OCI-LY3 (cell line): ENCODE measurements at regions not wholly inside any gene's neighbourhood (a gene's known extent, or its start where the extent isn't known, plus 50 kb on each side); places are given as distances from the start of the nearest gene placed in this dataset.

Source experiments
- H2AFZ ChIP-seq: fragments of 200-600, 300-600 bp; shearing (Covaris generic); 2 replicates; pipeline ENCODE4 v1.6.0; 2014; ENCODE audit warnings: antibody characterized with exemption, low read depth, low read length
- H3K27ac ChIP-seq: fragments of 200-600, 300-600 bp; sonication (generic); 2 replicates; pipeline ENCODE4 v1.5.1; 2014; ENCODE audit warnings: mild to moderate bottlenecking, low read length, moderate library complexity, mixed read lengths
- H3K27me3 ChIP-seq: fragments of 200-600, 300-600 bp; sonication (generic); 2 replicates; pipeline ENCODE4 v1.6.1; 2014; ENCODE audit warnings: low read depth, low read length, mixed read lengths
- H3K36me3 ChIP-seq: fragments of 200-600, 300-600 bp; sonication (generic); replicated peaks from 2 replicates; pipeline ENCODE3; 2014; ENCODE audit warnings: low read depth, low read length, mixed read lengths
- H3K4me1 ChIP-seq: fragments of 300-600, 200-600 bp; sonication (generic); 2 replicates; pipeline ENCODE4 v1.6.1; 2014; ENCODE audit warnings: low read length, mixed read lengths
- H3K4me2 ChIP-seq: fragments of 200-600, 300-600 bp; sonication (generic); 2 replicates; pipeline ENCODE4 v1.6.1; 2014; ENCODE audit warnings: low read length, mixed read lengths
- H3K4me3 ChIP-seq: fragments of 300-600, 200-600 bp; sonication (generic); 2 replicates; pipeline ENCODE4 v1.5.1; 2014; ENCODE audit warnings: antibody characterized with exemption, mild to moderate bottlenecking, low read length, moderate library complexity
- H3K79me2 ChIP-seq: fragments of 300-600, 200-600 bp; shearing (Covaris generic); 2 replicates; pipeline ENCODE4 v1.6.1; 2014; ENCODE audit warnings: mild to moderate bottlenecking, low read length, mixed read lengths
- H3K9ac ChIP-seq: fragments of 300-600, 200-600 bp; shearing (Covaris generic); 2 replicates; pipeline ENCODE4 v1.6.0; 2014; ENCODE audit warnings: mild to moderate bottlenecking, low read length, moderate library complexity
- H3K9me3 ChIP-seq: fragments of 200-600, 300-600 bp; shearing (Covaris generic); 2 replicates; pipeline ENCODE4 v1.6.1; 2014; ENCODE audit warnings: low read length, mixed read lengths; ENCODE audit not compliant: insufficient read depth
- H4K20me1 ChIP-seq: fragments of 200-600, 300-600 bp; sonication (generic); 2 replicates; pipeline ENCODE4 v1.6.1; 2016; ENCODE audit warnings: low read length, mixed read lengths; ENCODE audit not compliant: insufficient read depth
- CTCF ChIP-seq: fragments of 200-600, 300-600 bp; sonication (generic); IDR thresholded peaks from 2 replicates; pipeline ENCODE4 v1.5.1; 2014; ENCODE audit warnings: antibody characterized with exemption, low read length, low read depth
- EZH2phosphoT487 ChIP-seq: fragments of 200-600 bp; shearing (Covaris generic); IDR thresholded peaks from 2 replicates; pipeline ENCODE4 v1.6.1; 2018; ENCODE audit warnings: antibody characterized with exemption, mixed run types, low read depth

DNA sequence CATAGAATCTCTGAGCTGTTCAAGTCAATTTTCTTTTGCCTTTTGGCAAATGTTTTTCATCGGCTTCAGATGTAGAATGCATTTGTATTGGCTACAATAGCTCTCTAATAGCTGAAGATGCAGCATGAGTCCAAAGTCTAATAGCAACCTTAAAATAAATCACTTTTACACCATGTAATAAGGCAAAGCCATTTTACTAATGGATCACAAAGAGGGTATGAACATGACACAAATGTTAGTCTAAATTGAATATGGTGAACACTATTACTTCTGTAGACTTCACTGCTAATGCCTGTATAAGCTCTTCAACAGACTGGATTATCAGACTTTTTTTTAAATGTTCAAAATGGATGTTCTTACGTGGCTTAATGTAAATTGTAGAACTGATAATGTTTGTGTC is 645.3 kb downstream of the TLL1 start:
- Histone ChIP-seq H3K27ac (no peak overlapping the region), H4K20me1 (no peaks in the 10 kb centered on the region), H3K79me2 (no peaks in the 10 kb centered on the region), H3K27me3 (no peaks in the 10 kb centered on the region), H3K4me2 (no peak overlapping the region), H2AFZ (no peak overlapping the region), H3K9me3 (no peaks in the 10 kb centered on the region), H3K9ac (no peak overlapping the region), H3K4me1 (no peaks in the 10 kb centered on the region), H3K4me3 (no peak overlapping the region), H3K36me3 (no peaks in the 10 kb centered on the region)
- no peak for TF ChIP-seq CTCF
- TF ChIP-seq EZH2phosphoT487 = no peak

GRCh38 chr4:166518776-166519175 is 645.7 kb downstream of the TLL1 start:
- TF ChIP-seq EZH2phosphoT487 (no peak), CTCF (no peak)
- H3K27ac ChIP-seq = no peak overlapping the region
- H3K79me2 ChIP-seq = no peaks in the 10 kb centered on the region
- no peak overlapping the region for H3K9ac ChIP-seq
- H3K4me2 ChIP-seq = no peak overlapping the region
- H4K20me1 ChIP-seq = no peaks in the 10 kb centered on the region
- no peak overlapping the region for H3K4me3 ChIP-seq
- H2AFZ ChIP-seq = no peak overlapping the region
- H3K27me3 ChIP-seq = no peaks in the 10 kb centered on the region
- no peaks in the 10 kb centered on the region for H3K4me1 ChIP-seq
- no peaks in the 10 kb centered on the region for H3K36me3 ChIP-seq
- H3K9me3 ChIP-seq = no peaks in the 10 kb centered on the region

DNA sequence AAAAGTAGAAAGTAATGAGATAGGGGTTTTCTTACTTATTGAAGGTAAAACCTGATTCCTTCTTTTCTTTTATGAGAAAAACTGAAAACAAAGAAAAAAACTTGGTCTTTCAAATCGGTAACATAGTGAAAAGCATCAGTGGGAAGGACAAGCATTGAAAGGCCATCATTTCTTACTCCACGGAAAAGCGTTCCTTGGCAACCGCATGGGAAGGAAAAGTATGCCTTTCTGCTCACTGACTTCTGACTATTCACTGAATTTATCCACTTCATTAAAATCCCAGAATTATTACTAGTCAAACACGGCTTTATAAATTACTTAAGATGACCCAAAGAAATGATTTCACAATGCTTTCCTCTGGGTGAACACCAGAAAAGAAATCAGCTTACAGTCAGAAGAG is 646.7 kb downstream of the TLL1 start:
- H3K27ac ChIP-seq = no peak overlapping the region
- H3K4me2 ChIP-seq = no peak overlapping the region
- no peak overlapping the region for H3K9ac ChIP-seq
- H3K4me1 ChIP-seq = no peaks in the 10 kb centered on the region
- no peaks in the 10 kb centered on the region for H3K27me3 ChIP-seq
- no peaks in the 10 kb centered on the region for H3K36me3 ChIP-seq
- no peaks in the 10 kb centered on the region for H3K9me3 ChIP-seq
- H3K4me3 ChIP-seq = no peak overlapping the region
- H3K79me2 ChIP-seq = no peaks in the 10 kb centered on the region
- no peak for TF ChIP-seq CTCF
- H4K20me1 ChIP-seq = no peaks in the 10 kb centered on the region
- H2AFZ ChIP-seq = no peak overlapping the region

DNA sequence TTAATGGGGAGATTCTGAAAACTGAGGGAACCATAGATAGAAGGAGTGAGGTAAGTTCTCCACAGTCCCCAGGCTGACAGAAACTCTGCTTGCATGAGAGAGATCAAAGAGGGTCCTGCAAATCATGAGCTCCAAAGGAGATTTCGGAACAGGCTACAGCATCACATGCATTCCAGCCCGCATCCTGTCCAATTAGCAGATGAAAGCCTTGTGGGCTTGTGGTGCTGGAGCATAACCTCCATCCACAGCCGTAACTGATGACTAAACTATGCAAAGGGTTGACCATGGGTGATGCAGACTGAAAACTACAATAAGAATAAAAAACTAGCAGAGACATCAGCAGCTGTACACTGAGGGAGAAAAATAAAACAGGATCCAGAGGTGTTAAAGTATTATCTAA is 654.5 kb downstream of the TLL1 start:
- Histone ChIP-seq H3K9ac (no peak overlapping the region), H3K4me2 (no peak overlapping the region), H2AFZ (no peak overlapping the region), H3K4me3 (no peak overlapping the region), H4K20me1 (no peaks in the 10 kb centered on the region), H3K27me3 (no peaks in the 10 kb centered on the region), H3K79me2 (no peaks in the 10 kb centered on the region), H3K4me1 (no peaks in the 10 kb centered on the region), H3K36me3 (no peaks in the 10 kb centered on the region), H3K9me3 (no peaks in the 10 kb centered on the region), H3K27ac (no peak overlapping the region)
- no peak for TF ChIP-seq EZH2phosphoT487
- TF ChIP-seq CTCF = no peak
